Glomerular visceral epithelial cell (primary cell): ENCODE measurements at regions not wholly inside any gene's neighbourhood (a gene's known extent, or its start where the extent isn't known, plus 50 kb on each side); places are given as distances from the start of the nearest gene placed in this dataset.
A peak's percentile ranks its signal among the peaks of the same experiment; 100 is the strongest.
"Not testable (repeated sequence)": the region's sequence is repeated elsewhere in the genome, so short reads cannot be mapped to it uniquely, and the experiment has no call there.

Source experiments
- DNase-seq: peaks from one replicate; pipeline ENCODE4 v3.0.0-alpha.2; 2016; ENCODE audit errors: extremely low spot score

- no peak for DNase-seq
These were observed 313.8 kb downstream of the S1PR1 start for GRCh38 chr1:101550581-101550980.

- no peak for DNase-seq
These were observed 330.2 kb downstream of the S1PR1 start for GRCh38 chr1:101566883-101567538.

GRCh38 chr1:101567582-101568189 lies 330.9 kb downstream of the S1PR1 start:
- DNase-seq, result peak; percentile 33

- peak; percentile 13 for DNase-seq
These were observed 350.9 kb downstream of the S1PR1 start for GRCh38 chr1:101587741-101588140.

- no peak for DNase-seq
These were observed 351.9 kb downstream of the S1PR1 start for GRCh38 chr1:101588677-101589076.

- DNase-seq, result no peak
These were observed 356.0 kb downstream of the S1PR1 start for GRCh38 chr1:101592845-101593244.

- no peak for DNase-seq
These were observed 359.1 kb downstream of the S1PR1 start for GRCh38 chr1:101595881-101596374.

GRCh38 chr1:101600615-101601014 lies 363.8 kb downstream of the S1PR1 start:
- not testable (repeated sequence) for DNase-seq

- DNase-seq, result no peak
These were observed 366.9 kb downstream of the S1PR1 start for GRCh38 chr1:101603726-101604125.

- DNase-seq, result no peak
These were observed 369.1 kb downstream of the S1PR1 start for GRCh38 chr1:101605878-101606277.

- DNase-seq, result no peak
These were observed 376.7 kb downstream of the S1PR1 start for GRCh38 chr1:101613546-101613945.

GRCh38 chr1:101618900-101619299 lies 377.8 kb downstream of the OLFM3 start:
- DNase-seq, result no peak

- DNase-seq, result no peak
These were observed 364.0 kb downstream of the OLFM3 start for GRCh38 chr1:101632548-101633272.

GRCh38 chr1:101645810-101646209 lies 350.9 kb downstream of the OLFM3 start:
- DNase-seq, result no peak

- no peak for DNase-seq
These were observed 344.2 kb downstream of the OLFM3 start for GRCh38 chr1:101652484-101652883.

- no peak for DNase-seq
These were observed 343.2 kb downstream of the OLFM3 start for GRCh38 chr1:101653482-101653946.

- DNase-seq, result no peak
These were observed 332.0 kb downstream of the OLFM3 start for GRCh38 chr1:101664726-101665125.

GRCh38 chr1:101667761-101668160 lies 329.0 kb downstream of the OLFM3 start:
- no peak for DNase-seq

- DNase-seq, result no peak
These were observed 313.6 kb downstream of the OLFM3 start for GRCh38 chr1:101683136-101683535.

GRCh38 chr1:101683561-101683960 lies 313.2 kb downstream of the OLFM3 start:
- no peak for DNase-seq

GRCh38 chr1:101697072-101697471 lies 299.7 kb downstream of the OLFM3 start:
- DNase-seq, result no peak

- no peak for DNase-seq
These were observed 298.0 kb downstream of the OLFM3 start for GRCh38 chr1:101698681-101699080.

- no peak for DNase-seq
These were observed 291.8 kb downstream of the OLFM3 start for GRCh38 chr1:101704895-101705294.
